T-helper 17 cell (primary cell): ENCODE measurements at regions not wholly inside any gene's neighbourhood (a gene's known extent, or its start where the extent isn't known, plus 50 kb on each side); places are given as distances from the start of the nearest gene placed in this dataset.

Source experiments
- ATAC-seq: fragments of 150-1000 bp; cut with Tn5 transposase; 2 replicates; pipeline ENCODE4 v1.10.0; 2021; ENCODE audit warnings: mild to moderate bottlenecking, moderate library complexity
- DNase-seq, 3 donors: peaks; one replicate each; pipeline versions ENCODE4 v3.0.0 to v3.0.0-alpha.2; 2020 to 2021
- H3K9me3 ChIP-seq: one replicate; pipeline ENCODE4 v1.7.0; 2013; ENCODE audit warnings: low read length, mild to moderate bottlenecking; ENCODE audit not compliant: control insufficient read depth, poor library complexity, severe bottlenecking
- H3K27ac Mint-ChIP-seq: one replicate; pipeline ENCODE4 v1.8.0; 2022; ENCODE audit warnings: mild to moderate bottlenecking, moderate library complexity, mixed read lengths
- H3K27me3 Mint-ChIP-seq: one replicate; pipeline ENCODE4 v1.8.0; 2022; ENCODE audit warnings: mixed read lengths
- H3K36me3 Mint-ChIP-seq: one replicate; pipeline ENCODE4 v1.8.0; 2022; ENCODE audit warnings: low read depth, mixed read lengths
- H3K4me1 Mint-ChIP-seq: one replicate; pipeline ENCODE4 v1.8.0; 2022; ENCODE audit warnings: mild to moderate bottlenecking, mixed read lengths
- H3K4me3 Mint-ChIP-seq: one replicate; pipeline ENCODE4 v1.8.0; 2022; ENCODE audit warnings: mild to moderate bottlenecking, moderate library complexity, mixed read lengths

GRCh38 chr1:222127526-222128152 is 385.8 kb upstream of the DUSP10 start:
- ATAC-seq (no peak), DNase-seq (no peak)
- no peaks in the 10 kb centered on the region for H3K9me3 ChIP-seq
- peaks cover 5% of the 10 kb centered on the region for H3K27me3 Mint-ChIP-seq
- H3K4me3 Mint-ChIP-seq, result no peak overlapping the region
- peaks cover 2% of the 10 kb centered on the region for H3K36me3 Mint-ChIP-seq
- no peak overlapping the region for H3K27ac Mint-ChIP-seq
- no peaks in the 10 kb centered on the region for H3K4me1 Mint-ChIP-seq

DNA sequence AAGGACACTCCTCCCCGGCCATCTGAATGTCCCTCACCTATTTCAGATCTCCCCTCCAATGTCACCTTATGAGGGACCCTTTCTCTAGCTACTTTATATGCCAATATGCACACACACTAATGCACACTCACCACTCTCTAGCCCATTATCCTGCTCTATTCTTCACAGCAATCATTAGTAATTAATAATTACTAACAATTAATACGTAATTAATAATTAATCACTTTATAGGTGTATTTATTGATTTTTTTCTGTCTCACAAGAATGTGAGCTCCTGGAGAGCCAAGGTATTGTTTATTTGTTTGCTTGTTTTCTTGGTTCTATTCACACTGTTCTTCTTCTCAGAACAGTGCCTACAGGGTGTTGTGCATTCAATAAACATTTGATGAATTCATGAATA is 385.2 kb upstream of the DUSP10 start:
- no peak for DNase-seq
- Mint-ChIP-seq H3K27ac (no peak overlapping the region), H3K36me3 (peaks cover 2% of the 10 kb centered on the region), H3K4me3 (no peak overlapping the region), H3K27me3 (peaks cover 5% of the 10 kb centered on the region), H3K4me1 (no peaks in the 10 kb centered on the region)
- no peaks in the 10 kb centered on the region for H3K9me3 ChIP-seq
- no peak for ATAC-seq

- H3K27me3 Mint-ChIP-seq, result peaks cover 5% of the 10 kb centered on the region
- no peaks in the 10 kb centered on the region for H3K9me3 ChIP-seq
- DNase-seq (no peak), ATAC-seq (no peak)
- no peak overlapping the region for H3K4me3 Mint-ChIP-seq
- peaks cover 1% of the 10 kb centered on the region for H3K36me3 Mint-ChIP-seq
- H3K27ac Mint-ChIP-seq, result no peak overlapping the region
- H3K4me1 Mint-ChIP-seq, result no peaks in the 10 kb centered on the region
Measured at GRCh38 chr1:222126052-222126451, 384.2 kb upstream of the DUSP10 start.

GRCh38 chr1:222124602-222125001 is 382.7 kb upstream of the DUSP10 start:
- DNase-seq (no peak), ATAC-seq (no peak)
- Mint-ChIP-seq H3K27ac (no peak overlapping the region), H3K4me3 (no peak overlapping the region), H3K36me3 (no peaks in the 10 kb centered on the region), H3K27me3 (peaks cover 9% of the 10 kb centered on the region), H3K4me1 (no peaks in the 10 kb centered on the region)
- no peaks in the 10 kb centered on the region for H3K9me3 ChIP-seq

GRCh38 chr1:222123111-222123510 is 381.2 kb upstream of the DUSP10 start:
- H3K4me1 Mint-ChIP-seq, result no peaks in the 10 kb centered on the region
- H3K27me3 Mint-ChIP-seq, result peaks cover 20% of the 10 kb centered on the region
- no peak overlapping the region for H3K27ac Mint-ChIP-seq
- no peak for ATAC-seq
- no peaks in the 10 kb centered on the region for H3K9me3 ChIP-seq
- DNase-seq, result no peak
- H3K36me3 Mint-ChIP-seq, result no peaks in the 10 kb centered on the region
- no peak overlapping the region for H3K4me3 Mint-ChIP-seq

DNA sequence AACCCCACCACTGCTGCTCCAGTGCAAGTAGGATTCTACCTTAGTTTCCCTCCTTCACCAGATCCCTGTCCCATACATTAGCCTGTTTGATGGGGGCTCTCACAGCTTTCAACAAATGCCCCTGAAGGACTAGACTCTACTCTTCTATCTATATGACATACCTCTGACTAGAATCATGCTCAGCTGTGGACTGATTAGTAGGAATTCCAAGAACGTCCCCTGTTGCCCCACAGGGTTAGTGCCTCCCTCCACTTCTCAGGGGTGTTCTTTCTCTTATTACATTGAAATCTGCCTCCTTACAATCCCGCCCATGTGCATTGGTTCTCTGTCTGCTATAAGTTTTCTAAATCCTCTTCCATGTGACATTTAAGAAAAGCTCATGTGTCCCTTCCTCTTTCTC is 375.9 kb upstream of the DUSP10 start:
- no peaks in the 10 kb centered on the region for H3K9me3 ChIP-seq
- Mint-ChIP-seq H3K36me3 (peaks cover 2% of the 10 kb centered on the region), H3K27ac (no peak overlapping the region), H3K4me3 (no peak overlapping the region), H3K27me3 (peaks cover 41% of the 10 kb centered on the region), H3K4me1 (peaks cover 2% of the 10 kb centered on the region)
- no peak for ATAC-seq
- no peak for DNase-seq

- ATAC-seq (no peak), DNase-seq (no peak)
- Mint-ChIP-seq H3K4me3 (no peak overlapping the region), H3K4me1 (peaks cover 2% of the 10 kb centered on the region), H3K27ac (no peak overlapping the region), H3K36me3 (peaks cover 2% of the 10 kb centered on the region), H3K27me3 (peaks cover 38% of the 10 kb centered on the region)
- no peaks in the 10 kb centered on the region for H3K9me3 ChIP-seq
Measured at GRCh38 chr1:222114536-222115156, 372.8 kb upstream of the DUSP10 start.

DNA sequence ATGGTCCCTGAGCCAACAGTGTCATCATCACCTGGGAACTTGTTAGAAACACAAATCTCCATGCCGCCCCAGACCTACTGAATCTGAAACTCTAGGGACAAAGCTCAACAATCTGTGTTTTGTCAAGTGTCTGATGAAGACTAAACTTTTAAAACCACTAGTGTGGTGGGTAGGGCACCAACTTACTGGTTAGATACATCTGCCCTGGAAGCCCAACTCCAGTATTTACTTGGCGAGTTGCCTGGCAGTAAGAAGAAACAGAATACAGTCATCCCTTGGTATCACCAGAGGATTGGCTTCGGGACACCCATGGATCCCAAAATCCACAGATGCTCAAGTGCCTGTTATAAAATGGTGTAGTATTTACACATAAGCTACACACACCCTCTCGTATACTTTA is 367.9 kb upstream of the DUSP10 start:
- H3K27me3 Mint-ChIP-seq, result peaks cover 8% of the 10 kb centered on the region
- H3K9me3 ChIP-seq, result no peaks in the 10 kb centered on the region
- H3K27ac Mint-ChIP-seq, result no peak overlapping the region
- H3K4me3 Mint-ChIP-seq, result no peak overlapping the region
- H3K4me1 Mint-ChIP-seq, result peaks cover 2% of the 10 kb centered on the region
- peaks cover 4% of the 10 kb centered on the region for H3K36me3 Mint-ChIP-seq
- DNase-seq, result no peak
- ATAC-seq, result no peak

DNA sequence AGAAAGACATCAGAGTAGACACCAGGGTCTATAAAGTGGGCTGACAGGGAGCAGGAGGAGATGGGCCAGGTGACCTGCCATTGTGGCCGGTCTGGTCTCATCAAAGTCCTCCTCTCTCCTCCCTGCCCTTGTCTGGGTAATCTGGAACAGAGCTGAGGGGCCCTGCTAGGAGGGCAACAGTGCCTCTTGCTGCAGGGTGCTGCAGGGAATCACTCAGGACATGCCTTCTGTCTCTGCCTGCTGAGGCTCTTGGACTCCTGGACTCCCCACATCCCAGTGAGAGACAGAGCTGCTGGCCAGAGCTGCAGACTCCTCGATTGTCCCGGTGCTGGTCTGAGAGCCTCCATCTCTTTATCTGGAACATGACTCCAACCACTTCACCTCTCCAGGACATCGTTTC is 366.1 kb upstream of the DUSP10 start:
- no peaks in the 10 kb centered on the region for H3K9me3 ChIP-seq
- ATAC-seq, result no peak
- peaks cover 2% of the 10 kb centered on the region for H3K4me1 Mint-ChIP-seq
- H3K27ac Mint-ChIP-seq, result no peak overlapping the region
- no peak overlapping the region for H3K4me3 Mint-ChIP-seq
- peaks cover 2% of the 10 kb centered on the region for H3K36me3 Mint-ChIP-seq
- peaks cover 19% of the 10 kb centered on the region for H3K27me3 Mint-ChIP-seq
- DNase-seq, result no peak

DNA sequence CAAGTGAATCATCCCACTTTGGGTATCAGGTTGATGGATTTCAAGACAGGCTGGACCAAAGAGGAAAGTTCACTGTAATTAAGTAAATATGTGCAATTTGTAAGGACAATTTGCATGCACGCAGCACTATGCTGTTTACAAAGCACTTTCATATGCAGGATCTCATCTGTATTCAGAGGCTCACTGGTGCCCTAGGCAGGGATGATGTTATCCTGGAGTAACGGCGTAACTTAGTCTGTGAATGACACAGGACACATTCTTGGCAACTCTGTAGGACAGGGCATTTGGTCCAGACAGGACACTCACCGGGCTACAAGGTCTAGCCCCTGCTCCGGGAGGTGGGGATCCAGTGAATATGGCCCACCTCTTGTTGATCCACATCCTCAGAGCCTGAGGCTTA is 365.4 kb upstream of the DUSP10 start:
- peaks cover 21% of the 10 kb centered on the region for H3K27me3 Mint-ChIP-seq
- DNase-seq (no peak), ATAC-seq (no peak)
- H3K4me1 Mint-ChIP-seq, result peaks cover 2% of the 10 kb centered on the region
- H3K9me3 ChIP-seq, result no peaks in the 10 kb centered on the region
- no peak overlapping the region for H3K4me3 Mint-ChIP-seq
- H3K36me3 Mint-ChIP-seq, result peaks cover 2% of the 10 kb centered on the region
- no peak overlapping the region for H3K27ac Mint-ChIP-seq

- no peaks in the 10 kb centered on the region for H3K9me3 ChIP-seq
- Mint-ChIP-seq H3K36me3 (peaks cover 2% of the 10 kb centered on the region), H3K4me3 (no peak overlapping the region), H3K27me3 (peaks cover 30% of the 10 kb centered on the region), H3K4me1 (peaks cover 2% of the 10 kb centered on the region), H3K27ac (no peak overlapping the region)
- DNase-seq (no peak), ATAC-seq (no peak)
Measured at GRCh38 chr1:222106377-222106776, 364.5 kb upstream of the DUSP10 start.

DNA sequence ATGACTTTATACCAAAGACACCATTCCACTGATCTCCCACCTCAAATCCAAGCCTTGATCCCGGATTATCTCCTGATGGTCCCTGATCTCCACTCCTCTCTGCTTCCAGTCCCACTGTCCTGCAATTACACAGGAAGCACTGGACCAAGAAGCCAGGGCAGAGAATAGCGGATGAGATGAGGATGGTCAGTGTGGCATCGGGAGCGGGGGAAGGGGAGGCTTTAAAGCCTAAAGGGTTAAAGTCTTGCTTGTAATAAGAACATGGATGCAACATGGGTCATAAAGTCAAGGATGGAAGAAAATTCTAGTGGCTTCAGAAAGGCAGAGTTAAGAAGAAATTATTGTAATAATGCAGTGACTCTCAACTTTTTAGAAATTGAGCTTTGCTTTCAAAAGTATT is 364.0 kb upstream of the DUSP10 start:
- no peaks in the 10 kb centered on the region for H3K9me3 ChIP-seq
- no peak for DNase-seq
- peaks cover 35% of the 10 kb centered on the region for H3K27me3 Mint-ChIP-seq
- peaks cover 2% of the 10 kb centered on the region for H3K36me3 Mint-ChIP-seq
- H3K4me1 Mint-ChIP-seq, result peaks cover 2% of the 10 kb centered on the region
- no peak overlapping the region for H3K4me3 Mint-ChIP-seq
- no peak overlapping the region for H3K27ac Mint-ChIP-seq
- no peak for ATAC-seq

DNA sequence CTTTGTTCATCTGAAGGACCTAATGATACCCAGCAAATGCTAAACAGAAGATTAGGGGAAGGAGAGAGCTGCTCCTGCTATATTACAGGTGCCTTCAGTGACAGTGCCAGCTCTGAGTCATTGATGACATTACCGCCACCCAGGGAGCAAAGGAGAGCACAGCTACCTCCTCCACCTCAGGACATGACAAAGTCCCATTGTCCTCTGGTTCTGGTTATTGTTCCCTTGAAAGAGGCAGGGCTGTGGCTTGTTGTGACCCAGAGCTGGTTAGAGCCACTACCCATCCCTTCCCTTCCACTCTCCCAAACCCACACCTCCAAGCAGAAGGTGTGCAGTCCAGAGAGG is 363.5 kb upstream of the DUSP10 start:
- DNase-seq (no peak), ATAC-seq (no peak)
- no peaks in the 10 kb centered on the region for H3K9me3 ChIP-seq
- Mint-ChIP-seq H3K4me1 (peaks cover 2% of the 10 kb centered on the region), H3K27ac (no peak overlapping the region), H3K36me3 (peaks cover 2% of the 10 kb centered on the region), H3K27me3 (peaks cover 40% of the 10 kb centered on the region), H3K4me3 (no peak overlapping the region)

GRCh38 chr1:222104694-222105392 is 363.0 kb upstream of the DUSP10 start:
- H3K27me3 Mint-ChIP-seq, result peaks cover 41% of the 10 kb centered on the region
- peaks cover 2% of the 10 kb centered on the region for H3K36me3 Mint-ChIP-seq
- peaks cover 2% of the 10 kb centered on the region for H3K4me1 Mint-ChIP-seq
- DNase-seq (no peak), ATAC-seq (no peak)
- no peaks in the 10 kb centered on the region for H3K9me3 ChIP-seq
- no peak overlapping the region for H3K4me3 Mint-ChIP-seq
- H3K27ac Mint-ChIP-seq, result no peak overlapping the region
